Inflammatory macrophage treated with lipopolysaccharide for 4 hours (primary cell): ENCODE measurements at regions not wholly inside any gene's neighbourhood (a gene's known extent, or its start where the extent isn't known, plus 50 kb on each side); places are given as distances from the start of the nearest gene placed in this dataset.
"Not testable (repeated sequence)": the region's sequence is repeated elsewhere in the genome, so short reads cannot be mapped to it uniquely, and the experiment has no call there.

Source experiments
- DNase-seq: peaks from one replicate; pipeline ENCODE4 v3.0.0-alpha.2; 2020

- peak; percentile 53 for DNase-seq
These were observed 113.9 kb downstream of the CCDC74A start for GRCh38 chr2:131641414-131642206.

GRCh38 chr2:131643180-131643579, 115.5 kb downstream of the CCDC74A start:
- not testable (repeated sequence) for DNase-seq

- DNase-seq, result no peak
These were observed 117.6 kb downstream of the CCDC74A start for GRCh38 chr2:131645177-131645765.

GRCh38 chr2:131646220-131646619, 118.5 kb downstream of the CCDC74A start:
- DNase-seq, result not testable (repeated sequence)

- DNase-seq, result no peak
These were observed 119.1 kb downstream of the CCDC74A start for GRCh38 chr2:131646669-131647297.

GRCh38 chr2:131648565-131648964, 120.9 kb downstream of the CCDC74A start:
- not testable (repeated sequence) for DNase-seq

GRCh38 chr2:131652246-131652645, 124.6 kb downstream of the CCDC74A start:
- DNase-seq, result not testable (repeated sequence)

GRCh38 chr2:131654107-131654506, 126.4 kb downstream of the CCDC74A start:
- DNase-seq, result not testable (repeated sequence)

GRCh38 chr2:131656816-131657633, 129.3 kb downstream of the CCDC74A start:
- no peak for DNase-seq

- no peak for DNase-seq
These were observed 130.4 kb downstream of the CCDC74A start for GRCh38 chr2:131657895-131658768.

- DNase-seq, result no peak
These were observed 131.1 kb downstream of the CCDC74A start for GRCh38 chr2:131658769-131659131.

GRCh38 chr2:131659168-131659572, 131.5 kb downstream of the CCDC74A start:
- no peak for DNase-seq

- not testable (repeated sequence) for DNase-seq
These were observed 133.6 kb downstream of the CCDC74A start for GRCh38 chr2:131661101-131661782.

- not testable (repeated sequence) for DNase-seq
These were observed 134.3 kb downstream of the CCDC74A start for GRCh38 chr2:131661884-131662535.

GRCh38 chr2:131663501-131663900, 135.8 kb downstream of the CCDC74A start:
- DNase-seq, result not testable (repeated sequence)

- peak; percentile 75 for DNase-seq
These were observed 138.0 kb downstream of the CCDC74A start for GRCh38 chr2:131665716-131666115.

- peak; percentile 96 for DNase-seq
These were observed 141.3 kb downstream of the CCDC74A start for GRCh38 chr2:131668794-131669540.

- DNase-seq, result not testable (repeated sequence)
These were observed 144.3 kb downstream of the CCDC74A start for GRCh38 chr2:131671841-131672470.
